WTC11 (cell line): ENCODE measurements at regions not wholly inside any gene's neighbourhood (a gene's known extent, or its start where the extent isn't known, plus 50 kb on each side); places are given as distances from the start of the nearest gene placed in this dataset.
"Not testable (repeated sequence)": the region's sequence is repeated elsewhere in the genome, so short reads cannot be mapped to it uniquely, and the experiment has no call there.

ENCODE experiments used
- ATAC-seq: fragments of 200-7000 bp; cut with Tn5 transposase; 2 replicates; pipeline ENCODE4 v1.10.0; 2021; ENCODE audit warnings: mild to moderate bottlenecking, moderate library complexity
- CTCF ChIA-PET: fragments of 300-600 bp; sonication (Branson Sonifier 250); formaldehyde crosslinking; loops from one replicate; lab custom pipeline; 2021; ENCODE audit warnings: antibody characterized with exemption; lab: Charles Lee
- POLR2A ChIA-PET: fragments of 350-600 bp; sonication (Branson Sonifier 250); formaldehyde crosslinking; loops from one replicate; lab custom pipeline; 2021; ENCODE audit warnings: antibody characterized with exemption; lab: Charles Lee
- DNase-seq: peaks from one replicate; pipeline ENCODE4 v3.0.0; 2021; ENCODE audit warnings: low spot score
- H3K27ac Mint-ChIP-seq: 2 replicates; pipeline ENCODE4 v1.8.0; 2021; ENCODE audit warnings: mixed read lengths
- H3K27me3 Mint-ChIP-seq: 2 replicates; pipeline ENCODE4 v1.8.0; 2021; ENCODE audit warnings: low read depth, mild to moderate bottlenecking, moderate library complexity, mixed read lengths
- H3K36me3 Mint-ChIP-seq: 2 replicates; pipeline ENCODE4 v1.8.0; 2021; ENCODE audit warnings: mixed read lengths
- H3K4me1 Mint-ChIP-seq: 2 replicates; pipeline ENCODE4 v1.8.0; 2022; ENCODE audit warnings: mixed read lengths
- H3K4me3 Mint-ChIP-seq: 2 replicates; pipeline ENCODE4 v1.8.0; 2021; ENCODE audit warnings: mild to moderate bottlenecking, moderate library complexity, mixed read lengths
- H3K9me3 Mint-ChIP-seq: 2 replicates; pipeline ENCODE4 v1.8.0; 2021; ENCODE audit warnings: mixed read lengths
- CBFB ChIP-seq: sonication (generic); formaldehyde crosslinking; IDR thresholded peaks from 2 replicates; pipeline ENCODE4 v1.8.1; 2022; ENCODE audit warnings: mild to moderate bottlenecking, low read depth, missing genetic modification reagents
- ERG ChIP-seq: fragments of 250-450 bp; sonication (Bioruptor Pico); IDR thresholded peaks from 2 replicates; pipeline ENCODE4 v1.8.0; 2021; ENCODE audit warnings: mild to moderate bottlenecking
- FOXK1 ChIP-seq: sonication (generic); formaldehyde crosslinking; IDR thresholded peaks from 2 replicates; pipeline ENCODE4 v1.8.0; 2022; ENCODE audit warnings: mild to moderate bottlenecking, moderate library complexity, missing genetic modification reagents
- HMGA2 ChIP-seq: fragments of 250-450 bp; sonication (Bioruptor Pico); IDR thresholded peaks from 2 replicates; pipeline ENCODE4 v1.4.0; 2021; ENCODE audit warnings: mild to moderate bottlenecking, moderate library complexity
- MAX ChIP-seq: sonication (generic); formaldehyde crosslinking; IDR thresholded peaks from 2 replicates; pipeline ENCODE4 v1.8.0; 2022; ENCODE audit warnings: mild to moderate bottlenecking, missing genetic modification reagents
- NFATC4 ChIP-seq: fragments of 250-450 bp; sonication (Bioruptor Pico); IDR thresholded peaks from 2 replicates; pipeline ENCODE4 v1.9.0; 2021; ENCODE audit warnings: mild to moderate bottlenecking
- NR2C2 ChIP-seq: sonication (generic); formaldehyde crosslinking; IDR thresholded peaks from 2 replicates; pipeline ENCODE4 v1.8.0; 2022; ENCODE audit warnings: mild to moderate bottlenecking, missing genetic modification reagents
- NR3C1 ChIP-seq: sonication (generic); formaldehyde crosslinking; conservative IDR thresholded peaks from 2 replicates; pipeline ENCODE4 v1.8.1; 2023; ENCODE audit warnings: low read depth, mild to moderate bottlenecking, missing genetic modification reagents
- OVOL2 ChIP-seq: fragments of 250-450 bp; sonication (Bioruptor Pico); IDR thresholded peaks from 2 replicates; pipeline ENCODE4 v1.9.0; 2021; ENCODE audit warnings: mild to moderate bottlenecking, borderline replicate concordance
- SMAD3 ChIP-seq: sonication (generic); formaldehyde crosslinking; IDR thresholded peaks from 2 replicates; pipeline ENCODE4 v1.8.0; 2022; ENCODE audit warnings: missing genetic modification reagents, mild to moderate bottlenecking, borderline replicate concordance
- SMAD4 ChIP-seq: sonication (generic); formaldehyde crosslinking; IDR thresholded peaks from 2 replicates; pipeline ENCODE4 v1.8.0; 2022; ENCODE audit warnings: mild to moderate bottlenecking, missing genetic modification reagents
- ZNF232 ChIP-seq: sonication (generic); formaldehyde crosslinking; IDR thresholded peaks from 2 replicates; pipeline ENCODE4 v1.8.0; 2022; ENCODE audit warnings: mild to moderate bottlenecking, missing genetic modification reagents
- ZNF671 ChIP-seq: fragments of 250-450 bp; sonication (Bioruptor Pico); IDR thresholded peaks from 2 replicates; pipeline ENCODE4 v1.8.0; 2021; ENCODE audit warnings: mild to moderate bottlenecking
- TF ChIP-seq, protein P1 (sequence below): fragments of 250-450 bp; sonication (Bioruptor Pico); IDR thresholded peaks from 2 replicates; pipeline ENCODE4 v1.9.0; 2021; ENCODE audit warnings: mild to moderate bottlenecking, borderline replicate concordance
- TF ChIP-seq, protein P2 (sequence below): sonication (generic); formaldehyde crosslinking; IDR thresholded peaks from 2 replicates; pipeline ENCODE4 v1.8.0; 2023; ENCODE audit warnings: missing genetic modification reagents
- TF ChIP-seq, protein P3 (sequence below): sonication (generic); formaldehyde crosslinking; IDR thresholded peaks from 2 replicates; pipeline ENCODE4 v1.8.1; 2023; ENCODE audit warnings: mild to moderate bottlenecking, moderate library complexity, missing genetic modification reagents
- TF ChIP-seq, protein P4 (sequence below): sonication (generic); formaldehyde crosslinking; conservative IDR thresholded peaks from 2 replicates; pipeline ENCODE4 v1.8.1; 2023; ENCODE audit warnings: mild to moderate bottlenecking, low read depth, missing genetic modification reagents, moderate library complexity
- TF ChIP-seq, protein P5 (sequence below): fragments of 250-450 bp; sonication (Bioruptor Pico); IDR thresholded peaks from 2 replicates; pipeline ENCODE4 v1.9.0; 2021; ENCODE audit warnings: mild to moderate bottlenecking
- TF ChIP-seq, protein P6 (sequence below): sonication (generic); formaldehyde crosslinking; IDR thresholded peaks from 2 replicates; pipeline ENCODE4 v1.8.1; 2022; ENCODE audit warnings: low read depth, mild to moderate bottlenecking, moderate library complexity, missing genetic modification reagents, borderline replicate concordance

DNA sequence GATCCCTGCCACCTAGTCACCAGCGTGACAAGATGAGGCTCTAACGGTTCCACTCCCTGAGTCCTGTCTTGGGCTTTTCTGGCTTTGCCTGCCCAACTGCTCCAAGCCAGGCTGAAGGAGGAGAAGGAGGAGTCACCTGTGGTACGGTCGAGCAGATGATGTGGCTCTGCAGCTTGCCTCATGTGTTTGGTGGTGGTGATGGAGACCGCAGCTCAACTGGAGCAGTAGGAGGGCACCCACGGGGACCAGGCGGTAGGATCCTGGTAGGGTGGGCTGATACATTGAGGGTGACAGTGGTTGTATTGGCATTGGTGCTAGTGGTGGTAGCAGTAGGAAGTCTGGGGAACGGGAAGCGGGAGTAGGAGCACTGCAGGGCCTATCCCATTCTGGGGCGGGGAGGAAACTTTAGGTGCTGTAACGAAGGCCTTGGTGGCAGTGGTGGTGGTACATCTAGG lies 202.8 kb upstream of the WSB1 start:
- Mint-ChIP-seq H3K27ac (no peak overlapping the region), H3K27me3 (peaks cover 12% of the 10 kb centered on the region), H3K4me1 (no peaks in the 10 kb centered on the region), H3K4me3 (no peak overlapping the region), H3K36me3 (peaks cover 58% of the 10 kb centered on the region), H3K9me3 (peaks cover 74% of the 10 kb centered on the region)
- ChIA-PET POLR2A (no interaction called here), CTCF (no interaction called here)
- DNase-seq (no peak), ATAC-seq (no peak)
- TF ChIP-seq, protein P1, sequence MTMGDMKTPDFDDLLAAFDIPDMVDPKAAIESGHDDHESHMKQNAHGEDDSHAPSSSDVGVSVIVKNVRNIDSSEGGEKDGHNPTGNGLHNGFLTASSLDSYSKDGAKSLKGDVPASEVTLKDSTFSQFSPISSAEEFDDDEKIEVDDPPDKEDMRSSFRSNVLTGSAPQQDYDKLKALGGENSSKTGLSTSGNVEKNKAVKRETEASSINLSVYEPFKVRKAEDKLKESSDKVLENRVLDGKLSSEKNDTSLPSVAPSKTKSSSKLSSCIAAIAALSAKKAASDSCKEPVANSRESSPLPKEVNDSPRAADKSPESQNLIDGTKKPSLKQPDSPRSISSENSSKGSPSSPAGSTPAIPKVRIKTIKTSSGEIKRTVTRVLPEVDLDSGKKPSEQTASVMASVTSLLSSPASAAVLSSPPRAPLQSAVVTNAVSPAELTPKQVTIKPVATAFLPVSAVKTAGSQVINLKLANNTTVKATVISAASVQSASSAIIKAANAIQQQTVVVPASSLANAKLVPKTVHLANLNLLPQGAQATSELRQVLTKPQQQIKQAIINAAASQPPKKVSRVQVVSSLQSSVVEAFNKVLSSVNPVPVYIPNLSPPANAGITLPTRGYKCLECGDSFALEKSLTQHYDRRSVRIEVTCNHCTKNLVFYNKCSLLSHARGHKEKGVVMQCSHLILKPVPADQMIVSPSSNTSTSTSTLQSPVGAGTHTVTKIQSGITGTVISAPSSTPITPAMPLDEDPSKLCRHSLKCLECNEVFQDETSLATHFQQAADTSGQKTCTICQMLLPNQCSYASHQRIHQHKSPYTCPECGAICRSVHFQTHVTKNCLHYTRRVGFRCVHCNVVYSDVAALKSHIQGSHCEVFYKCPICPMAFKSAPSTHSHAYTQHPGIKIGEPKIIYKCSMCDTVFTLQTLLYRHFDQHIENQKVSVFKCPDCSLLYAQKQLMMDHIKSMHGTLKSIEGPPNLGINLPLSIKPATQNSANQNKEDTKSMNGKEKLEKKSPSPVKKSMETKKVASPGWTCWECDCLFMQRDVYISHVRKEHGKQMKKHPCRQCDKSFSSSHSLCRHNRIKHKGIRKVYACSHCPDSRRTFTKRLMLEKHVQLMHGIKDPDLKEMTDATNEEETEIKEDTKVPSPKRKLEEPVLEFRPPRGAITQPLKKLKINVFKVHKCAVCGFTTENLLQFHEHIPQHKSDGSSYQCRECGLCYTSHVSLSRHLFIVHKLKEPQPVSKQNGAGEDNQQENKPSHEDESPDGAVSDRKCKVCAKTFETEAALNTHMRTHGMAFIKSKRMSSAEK (CRISPR knock-in tag): no peak
- TF ChIP-seq MAX (no peak), NR2C2 (CRISPR knock-in tag) (no peak), CBFB (CRISPR knock-in tag) (no peak), ERG (CRISPR knock-in tag) (no peak), ZNF671 (no peak), OVOL2 (CRISPR knock-in tag) (no peak), ZNF232 (CRISPR knock-in tag) (no peak), SMAD4 (CRISPR knock-in tag) (no peak), NFATC4 (CRISPR knock-in tag) (no peak), SMAD3 (CRISPR knock-in tag) (no peak), FOXK1 (no peak), NR3C1 (CRISPR knock-in tag) (no peak), HMGA2 (no peak)
- TF ChIP-seq, protein P2, sequence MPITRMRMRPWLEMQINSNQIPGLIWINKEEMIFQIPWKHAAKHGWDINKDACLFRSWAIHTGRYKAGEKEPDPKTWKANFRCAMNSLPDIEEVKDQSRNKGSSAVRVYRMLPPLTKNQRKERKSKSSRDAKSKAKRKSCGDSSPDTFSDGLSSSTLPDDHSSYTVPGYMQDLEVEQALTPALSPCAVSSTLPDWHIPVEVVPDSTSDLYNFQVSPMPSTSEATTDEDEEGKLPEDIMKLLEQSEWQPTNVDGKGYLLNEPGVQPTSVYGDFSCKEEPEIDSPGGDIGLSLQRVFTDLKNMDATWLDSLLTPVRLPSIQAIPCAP (CRISPR knock-in tag): no peak
- TF ChIP-seq, protein P3, sequence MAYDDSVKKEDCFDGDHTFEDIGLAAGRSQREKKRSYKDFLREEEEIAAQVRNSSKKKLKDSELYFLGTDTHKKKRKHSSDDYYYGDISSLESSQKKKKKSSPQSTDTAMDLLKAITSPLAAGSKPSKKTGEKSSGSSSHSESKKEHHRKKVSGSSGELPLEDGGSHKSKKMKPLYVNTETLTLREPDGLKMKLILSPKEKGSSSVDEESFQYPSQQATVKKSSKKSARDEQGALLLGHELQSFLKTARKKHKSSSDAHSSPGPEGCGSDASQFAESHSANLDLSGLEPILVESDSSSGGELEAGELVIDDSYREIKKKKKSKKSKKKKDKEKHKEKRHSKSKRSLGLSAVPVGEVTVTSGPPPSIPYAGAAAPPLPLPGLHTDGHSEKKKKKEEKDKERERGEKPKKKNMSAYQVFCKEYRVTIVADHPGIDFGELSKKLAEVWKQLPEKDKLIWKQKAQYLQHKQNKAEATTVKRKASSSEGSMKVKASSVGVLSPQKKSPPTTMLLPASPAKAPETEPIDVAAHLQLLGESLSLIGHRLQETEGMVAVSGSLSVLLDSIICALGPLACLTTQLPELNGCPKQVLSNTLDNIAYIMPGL: no peak
- TF ChIP-seq, protein P4, sequence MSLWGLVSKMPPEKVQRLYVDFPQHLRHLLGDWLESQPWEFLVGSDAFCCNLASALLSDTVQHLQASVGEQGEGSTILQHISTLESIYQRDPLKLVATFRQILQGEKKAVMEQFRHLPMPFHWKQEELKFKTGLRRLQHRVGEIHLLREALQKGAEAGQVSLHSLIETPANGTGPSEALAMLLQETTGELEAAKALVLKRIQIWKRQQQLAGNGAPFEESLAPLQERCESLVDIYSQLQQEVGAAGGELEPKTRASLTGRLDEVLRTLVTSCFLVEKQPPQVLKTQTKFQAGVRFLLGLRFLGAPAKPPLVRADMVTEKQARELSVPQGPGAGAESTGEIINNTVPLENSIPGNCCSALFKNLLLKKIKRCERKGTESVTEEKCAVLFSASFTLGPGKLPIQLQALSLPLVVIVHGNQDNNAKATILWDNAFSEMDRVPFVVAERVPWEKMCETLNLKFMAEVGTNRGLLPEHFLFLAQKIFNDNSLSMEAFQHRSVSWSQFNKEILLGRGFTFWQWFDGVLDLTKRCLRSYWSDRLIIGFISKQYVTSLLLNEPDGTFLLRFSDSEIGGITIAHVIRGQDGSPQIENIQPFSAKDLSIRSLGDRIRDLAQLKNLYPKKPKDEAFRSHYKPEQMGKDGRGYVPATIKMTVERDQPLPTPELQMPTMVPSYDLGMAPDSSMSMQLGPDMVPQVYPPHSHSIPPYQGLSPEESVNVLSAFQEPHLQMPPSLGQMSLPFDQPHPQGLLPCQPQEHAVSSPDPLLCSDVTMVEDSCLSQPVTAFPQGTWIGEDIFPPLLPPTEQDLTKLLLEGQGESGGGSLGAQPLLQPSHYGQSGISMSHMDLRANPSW (CRISPR knock-in tag): no peak
- TF ChIP-seq, protein P5, sequence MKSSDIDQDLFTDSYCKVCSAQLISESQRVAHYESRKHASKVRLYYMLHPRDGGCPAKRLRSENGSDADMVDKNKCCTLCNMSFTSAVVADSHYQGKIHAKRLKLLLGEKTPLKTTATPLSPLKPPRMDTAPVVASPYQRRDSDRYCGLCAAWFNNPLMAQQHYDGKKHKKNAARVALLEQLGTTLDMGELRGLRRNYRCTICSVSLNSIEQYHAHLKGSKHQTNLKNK (CRISPR knock-in tag): no peak
- TF ChIP-seq, protein P6, sequence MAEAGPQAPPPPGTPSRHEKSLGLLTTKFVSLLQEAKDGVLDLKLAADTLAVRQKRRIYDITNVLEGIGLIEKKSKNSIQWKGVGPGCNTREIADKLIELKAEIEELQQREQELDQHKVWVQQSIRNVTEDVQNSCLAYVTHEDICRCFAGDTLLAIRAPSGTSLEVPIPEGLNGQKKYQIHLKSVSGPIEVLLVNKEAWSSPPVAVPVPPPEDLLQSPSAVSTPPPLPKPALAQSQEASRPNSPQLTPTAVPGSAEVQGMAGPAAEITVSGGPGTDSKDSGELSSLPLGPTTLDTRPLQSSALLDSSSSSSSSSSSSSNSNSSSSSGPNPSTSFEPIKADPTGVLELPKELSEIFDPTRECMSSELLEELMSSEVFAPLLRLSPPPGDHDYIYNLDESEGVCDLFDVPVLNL (CRISPR knock-in tag): no peak

- ATAC-seq, DNase-seq, CTCF ChIA-PET, POLR2A ChIA-PET, H3K4me3 Mint-ChIP-seq, H3K4me1 Mint-ChIP-seq, H3K27ac Mint-ChIP-seq: not testable (repeated sequence)
- Mint-ChIP-seq H3K9me3 (peaks cover 68% of the 10 kb centered on the region), H3K36me3 (peaks cover 47% of the 10 kb centered on the region), H3K27me3 (peaks cover 12% of the 10 kb centered on the region; the same call in 1 of the 2 replicates)
Measured at GRCh38 chr17:27094179-27094578, 199.7 kb upstream of the WSB1 start.

DNA sequence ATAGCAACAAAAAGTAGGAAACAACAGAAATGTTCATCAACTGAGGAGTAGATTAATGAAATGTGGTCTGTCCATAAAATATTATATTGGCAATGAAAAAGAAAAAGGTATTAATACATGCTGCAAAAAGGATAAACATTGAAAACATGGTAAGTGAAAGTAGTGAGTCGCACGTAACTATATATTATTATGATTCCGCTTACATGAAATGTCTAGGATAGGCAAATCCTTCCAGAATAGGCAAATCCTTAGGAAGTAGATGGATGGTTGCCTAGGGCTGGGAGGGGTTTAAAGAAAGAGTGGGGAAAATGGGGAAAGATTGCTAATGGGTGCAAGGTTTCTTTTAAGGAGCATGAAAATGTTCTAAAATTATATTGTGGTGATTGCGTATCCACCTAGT lies 198.1 kb upstream of the WSB1 start:
- DNase-seq, POLR2A ChIA-PET, H3K4me3 Mint-ChIP-seq, H3K27ac Mint-ChIP-seq, CTCF ChIA-PET, H3K4me1 Mint-ChIP-seq, ATAC-seq, H3K27me3 Mint-ChIP-seq: not testable (repeated sequence)
- Mint-ChIP-seq H3K36me3 (peaks cover 39% of the 10 kb centered on the region), H3K9me3 (peaks cover 61% of the 10 kb centered on the region)
